ENCODE measurements at regions not wholly inside any gene's neighbourhood (a gene's known extent, or its start where the extent isn't known, plus 50 kb on each side); places are given as distances from the start of the nearest gene placed in this dataset.

GRCh38 chr11:45745065-45745811 lies 59.7 kb upstream of the SLC35C1 start:
- no peak for TF ChIP-seq CTCF (IDR thresholded peaks at IDR 0.05 in 4 of 5, conservative IDR thresholded peaks at IDR 0.05 in 1 of 5)
- no peak for TF ChIP-seq POLR2A (IDR thresholded peaks at IDR 0.05)

All from gastrocnemius medialis (tissue), 4 donors.